GM23248 (cell line): ENCODE measurements at regions not wholly inside any gene's neighbourhood (a gene's known extent, or its start where the extent isn't known, plus 50 kb on each side); places are given as distances from the start of the nearest gene placed in this dataset.

Experiments
- DNase-seq: peaks from one replicate; pipeline ENCODE4 v3.0.0-alpha.2; 2015
- H2AFZ ChIP-seq: fragments of 200-600 bp; sonication (generic); 2 replicates; pipeline ENCODE4 v1.6.1; 2016; ENCODE audit warnings: antibody characterized with exemption
- H3F3A ChIP-seq: fragments of 200-600 bp; sonication (generic); 2 replicates; pipeline ENCODE4 v1.6.1; 2016; ENCODE audit warnings: mild to moderate bottlenecking, antibody characterized with exemption, mixed run types; ENCODE audit not compliant: insufficient read depth
- H3K27ac ChIP-seq: fragments of 200-600 bp; sonication (generic); 2 replicates; pipeline ENCODE4 v1.5.1; 2016; ENCODE audit warnings: mild to moderate bottlenecking
- H3K27me3 ChIP-seq: fragments of 200-600 bp; sonication (generic); replicated peaks from 2 replicates; pipeline ENCODE4 v1.6.1; 2016; ENCODE audit warnings: mild to moderate bottlenecking; ENCODE audit not compliant: insufficient read depth
- H3K36me3 ChIP-seq: fragments of 200-600 bp; sonication (generic); 2 replicates; pipeline ENCODE4 v1.6.1; 2016; ENCODE audit warnings: low read depth, mild to moderate bottlenecking
- H3K4me1 ChIP-seq: fragments of 200-600 bp; sonication (generic); 2 replicates; pipeline ENCODE4 v1.6.1; 2016; ENCODE audit warnings: mild to moderate bottlenecking; ENCODE audit not compliant: insufficient read depth
- H3K4me2 ChIP-seq: fragments of 200-600 bp; sonication (generic); one replicate; pipeline ENCODE4 v1.6.1; 2016; ENCODE audit warnings: mild to moderate bottlenecking; ENCODE audit not compliant: unreplicated experiment
- H3K4me3 ChIP-seq: fragments of 200-600 bp; sonication (generic); 2 replicates; pipeline ENCODE4 v1.5.1; 2016; ENCODE audit warnings: mild to moderate bottlenecking
- H3K79me2 ChIP-seq: fragments of 200-600 bp; sonication (generic); 2 replicates; pipeline ENCODE4 v1.6.1; 2016; ENCODE audit warnings: mild to moderate bottlenecking; ENCODE audit not compliant: insufficient read depth
- H3K9ac ChIP-seq: fragments of 200-600 bp; sonication (generic); 2 replicates; pipeline ENCODE4 v1.6.1; 2016; ENCODE audit warnings: mild to moderate bottlenecking
- H3K9me2 ChIP-seq: fragments of 200-600 bp; sonication (generic); 2 replicates; pipeline ENCODE4 v1.6.1; 2016; ENCODE audit warnings: mixed run types, mild to moderate bottlenecking, moderate library complexity; ENCODE audit not compliant: insufficient read depth
- H3K9me3 ChIP-seq: fragments of 200-600 bp; sonication (generic); one replicate; pipeline ENCODE4 v1.6.1; 2017; ENCODE audit warnings: low read depth
- H4K20me1 ChIP-seq: fragments of 200-600 bp; sonication (generic); 2 replicates; pipeline ENCODE4 v1.6.0; 2016; ENCODE audit not compliant: insufficient read depth
- EZH2 ChIP-seq: fragments of 200-600 bp; sonication (generic); IDR thresholded peaks from 2 replicates; pipeline ENCODE4 v1.6.1; 2018; ENCODE audit warnings: antibody characterized with exemption, mild to moderate bottlenecking; ENCODE audit not compliant: insufficient read depth, poor library complexity, severe bottlenecking
- EZH2phosphoT487 ChIP-seq: fragments of 200-600 bp; sonication (generic); IDR thresholded peaks from 2 replicates; pipeline ENCODE4 v1.6.1; 2018; ENCODE audit warnings: antibody characterized with exemption, moderate library complexity, mild to moderate bottlenecking, low read depth; ENCODE audit not compliant: insufficient read depth
- WGBS, 2 experiments: methylation state at CpG; one replicate each; pipeline ENCODE4 v1.1.6; 2015 to 2017; ENCODE audit warnings: low lambda C conversion rate in 2 of 2, low coverage in 1 of 2; ENCODE audit errors: missing lambda C conversion rate in 2 of 2; 5-methylcytosine and 5-hydroxymethylcytosine counted together
- in situ Hi-C: fragments of 300-500 bp; cut with MboI; formaldehyde crosslinking; loops from 2 replicates; pipeline ENCODE4 v1.15.0; 2020

DNA sequence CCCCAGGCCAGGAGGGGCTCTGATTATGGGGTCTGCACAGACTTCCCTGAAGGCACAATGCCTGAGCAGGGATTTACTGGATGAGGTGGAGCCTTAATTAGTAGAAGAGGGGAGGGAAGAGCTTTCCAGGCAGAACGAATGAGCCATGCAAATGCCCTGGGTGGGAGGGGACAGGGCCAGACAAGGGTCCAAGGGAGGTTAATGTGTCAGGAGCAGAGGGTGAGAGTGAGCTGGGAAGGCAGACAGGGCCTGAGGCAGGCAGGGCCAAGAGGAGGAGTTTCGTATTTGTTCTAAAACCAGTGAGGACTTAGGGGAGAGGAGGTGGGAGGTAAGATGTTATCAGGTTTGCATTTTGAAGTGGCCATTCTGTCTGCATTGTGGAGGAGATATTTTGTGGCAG lies 65.3 kb downstream of the NPY start:
- Histone ChIP-seq H2AFZ (no peak overlapping the region), H3K4me2 (no peak overlapping the region), H4K20me1 (no peaks in the 10 kb centered on the region), H3K9me3 (no peaks in the 10 kb centered on the region), H3F3A (no peaks in the 10 kb centered on the region), H3K79me2 (no peaks in the 10 kb centered on the region), H3K4me1 (no peaks in the 10 kb centered on the region), H3K36me3 (no peaks in the 10 kb centered on the region), H3K9ac (no peak overlapping the region), H3K4me3 (no peak overlapping the region), H3K9me2 (no peaks in the 10 kb centered on the region), H3K27me3 (no peaks in the 10 kb centered on the region; the same call in 1 of the 2 replicates), H3K27ac (no peak overlapping the region)
- TF ChIP-seq EZH2 (no peak), EZH2phosphoT487 (no peak)
- in situ Hi-C loops, result no loop called here
- 18 to 25% methylated on average over 2 of the region's 2 CpGs for WGBS, 2 experiments
- no peak for DNase-seq

DNA sequence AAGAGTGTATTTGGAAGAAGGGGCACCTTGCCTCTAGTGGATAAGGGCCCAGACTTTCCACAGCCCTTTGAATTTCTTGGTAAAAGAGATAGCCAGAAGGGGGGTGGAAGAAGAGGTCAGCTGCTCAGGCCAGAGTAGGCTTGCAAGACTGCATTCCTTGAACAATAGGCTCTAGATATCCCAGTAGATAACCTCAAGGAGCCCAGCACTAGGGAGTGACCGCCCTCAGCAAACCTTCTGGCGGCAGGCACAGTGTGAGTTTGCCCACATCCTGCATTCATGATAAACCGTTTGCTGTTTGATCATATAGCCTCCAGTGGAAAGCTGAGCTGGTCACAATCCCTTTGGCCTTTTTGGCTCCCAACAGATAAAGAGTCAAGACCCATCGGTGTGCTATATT lies 70.5 kb downstream of the NPY start:
- no peak overlapping the region for H3K27ac ChIP-seq
- no peaks in the 10 kb centered on the region for H3K9me2 ChIP-seq
- peaks cover 4% of the 10 kb centered on the region for H3K27me3 ChIP-seq
- no peaks in the 10 kb centered on the region for H3F3A ChIP-seq
- no peak overlapping the region for H3K9ac ChIP-seq
- WGBS, 2 experiments, result 9 to 14% methylated on average over 4 of the region's 4 CpGs
- no peak for DNase-seq
- no peaks in the 10 kb centered on the region for H3K36me3 ChIP-seq
- no peak for TF ChIP-seq EZH2phosphoT487
- TF ChIP-seq EZH2, result no peak
- no peak overlapping the region for H3K4me3 ChIP-seq
- no peaks in the 10 kb centered on the region for H4K20me1 ChIP-seq
- in situ Hi-C loops, result no loop called here
- no peak overlapping the region for H2AFZ ChIP-seq
- H3K4me1 ChIP-seq, result no peaks in the 10 kb centered on the region
- no peaks in the 10 kb centered on the region for H3K79me2 ChIP-seq
- no peaks in the 10 kb centered on the region for H3K9me3 ChIP-seq
- no peak overlapping the region for H3K4me2 ChIP-seq

DNA sequence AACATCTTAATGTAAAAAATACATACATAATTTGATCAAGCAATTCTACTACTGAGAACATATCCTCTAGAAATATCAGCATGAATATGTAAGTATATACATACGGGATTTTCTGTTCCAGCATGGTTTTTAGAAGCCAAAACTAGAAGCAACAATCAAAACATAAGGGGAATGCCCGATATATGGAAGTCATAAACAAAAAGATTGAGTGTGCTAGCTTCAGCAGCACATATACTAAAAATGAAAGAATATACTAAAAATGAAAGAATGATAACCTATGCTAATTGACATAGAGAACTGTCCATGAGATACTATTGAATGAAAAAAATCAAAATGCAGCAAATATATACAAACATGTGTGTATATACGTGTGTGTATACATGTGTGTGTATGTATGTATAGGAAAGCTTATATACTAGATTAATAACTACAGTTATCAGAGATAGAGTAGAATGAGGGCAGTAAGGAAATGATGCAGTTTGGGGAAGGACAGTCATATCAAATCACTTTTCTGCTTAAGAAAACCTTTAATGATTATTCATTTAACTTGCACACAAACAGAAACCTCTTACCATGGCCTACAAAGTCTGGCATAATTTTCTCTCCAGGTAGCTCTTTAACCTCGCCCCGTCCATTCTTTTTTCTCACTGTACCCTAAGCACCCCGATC lies 72.9 kb downstream of the NPY start:
- Histone ChIP-seq H3K27ac (no peak overlapping the region), H3K9me2 (no peaks in the 10 kb centered on the region), H3K27me3 (peaks cover 4% of the 10 kb centered on the region), H3K36me3 (no peaks in the 10 kb centered on the region), H3K9me3 (no peaks in the 10 kb centered on the region), H3K4me1 (no peaks in the 10 kb centered on the region), H3K4me2 (no peak overlapping the region), H4K20me1 (no peaks in the 10 kb centered on the region), H3K4me3 (no peak overlapping the region), H3F3A (no peaks in the 10 kb centered on the region), H3K9ac (no peak overlapping the region), H2AFZ (no peak overlapping the region), H3K79me2 (no peaks in the 10 kb centered on the region)
- WGBS, 2 experiments, result 28 to 33% methylated on average over 6 of the region's 6 CpGs
- in situ Hi-C loops, result no loop called here
- no peak for DNase-seq
- no peak for TF ChIP-seq EZH2phosphoT487
- no peak for TF ChIP-seq EZH2

DNA sequence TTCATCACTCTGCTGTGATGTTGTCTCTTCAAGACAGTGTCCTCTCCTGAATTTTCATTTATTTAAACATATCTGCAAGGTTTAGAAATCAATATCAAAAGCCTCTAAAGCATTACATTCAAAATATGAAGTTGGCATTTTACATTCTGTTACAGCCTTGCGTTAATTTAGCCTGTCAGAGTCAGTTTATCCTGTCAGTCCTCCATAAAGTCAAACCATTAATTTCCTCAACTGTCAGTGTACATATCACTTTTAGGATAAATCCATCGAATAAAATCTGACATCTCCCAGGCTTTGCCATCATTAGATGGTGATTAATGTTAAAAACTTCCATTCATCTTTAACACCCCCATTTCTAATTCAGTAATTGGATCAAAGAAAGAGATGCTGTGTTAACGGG lies 77.0 kb downstream of the NPY start:
- Histone ChIP-seq H3K9me2 (no peaks in the 10 kb centered on the region), H3K4me2 (no peak overlapping the region), H3K79me2 (no peaks in the 10 kb centered on the region), H3F3A (no peaks in the 10 kb centered on the region), H3K9ac (no peak overlapping the region), H3K27me3 (peaks cover 4% of the 10 kb centered on the region), H4K20me1 (no peaks in the 10 kb centered on the region), H3K36me3 (no peaks in the 10 kb centered on the region), H2AFZ (no peak overlapping the region), H3K9me3 (no peaks in the 10 kb centered on the region), H3K4me1 (no peaks in the 10 kb centered on the region), H3K4me3 (no peak overlapping the region), H3K27ac (no peak overlapping the region)
- no peak for DNase-seq
- WGBS, 2 experiments, result 35% methylated on average over 3 of the region's 3 CpGs
- TF ChIP-seq EZH2 (no peak), EZH2phosphoT487 (no peak)
- in situ Hi-C loops, result no loop called here

- Histone ChIP-seq H3F3A (no peaks in the 10 kb centered on the region), H3K36me3 (no peaks in the 10 kb centered on the region), H3K9me2 (no peaks in the 10 kb centered on the region), H3K4me2 (no peak overlapping the region), H3K27me3 (peaks cover 10% of the 10 kb centered on the region; the same call in 1 of the 2 replicates), H3K27ac (no peak overlapping the region), H3K4me3 (no peak overlapping the region), H3K4me1 (no peaks in the 10 kb centered on the region), H3K9ac (no peak overlapping the region), H3K9me3 (no peaks in the 10 kb centered on the region), H4K20me1 (no peaks in the 10 kb centered on the region), H3K79me2 (no peaks in the 10 kb centered on the region), H2AFZ (no peak overlapping the region)
- in situ Hi-C loops, result no loop called here
- no peak for DNase-seq
- WGBS, 2 experiments, result 71 to 82% methylated on average over 1 of the region's 1 CpG
- TF ChIP-seq EZH2 (no peak), EZH2phosphoT487 (no peak)
These were observed 81.6 kb downstream of the NPY start for GRCh38 chr7:24365606-24366005.
